HG03521 (cell line): ENCODE measurements at regions not wholly inside any gene's neighbourhood (a gene's known extent, or its start where the extent isn't known, plus 50 kb on each side); places are given as distances from the start of the nearest gene placed in this dataset.
"Not testable (repeated sequence)": the region's sequence is repeated elsewhere in the genome, so short reads cannot be mapped to it uniquely, and the experiment has no call there.

Experiments used
- ATAC-seq: cut with Tn5 transposase; IDR thresholded peaks from one replicate; pipeline ENCODE4 v1.9.1; 2021; ENCODE audit warnings: mild to moderate bottlenecking, moderate library complexity; ENCODE audit not compliant: unreplicated experiment

DNA sequence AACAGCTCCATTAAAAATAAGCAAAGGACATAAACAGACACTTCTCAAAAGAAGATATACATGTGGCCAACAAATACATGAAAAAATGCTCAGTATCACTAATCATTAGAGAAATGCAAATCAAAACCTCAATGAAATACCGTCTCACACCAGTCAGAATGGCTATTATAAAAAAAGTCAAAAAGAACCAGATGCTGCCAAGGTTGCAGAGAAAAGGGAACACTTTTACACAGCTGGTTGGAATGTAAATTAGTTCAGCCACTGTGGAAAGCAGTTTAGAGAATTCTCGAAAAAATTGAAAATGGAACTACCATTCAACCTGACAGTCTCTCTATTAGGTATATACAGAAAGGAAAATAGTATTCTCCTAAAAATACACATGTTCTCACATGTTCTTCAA is 102.4 kb upstream of the FIBIN start:
- no peak for ATAC-seq

DNA sequence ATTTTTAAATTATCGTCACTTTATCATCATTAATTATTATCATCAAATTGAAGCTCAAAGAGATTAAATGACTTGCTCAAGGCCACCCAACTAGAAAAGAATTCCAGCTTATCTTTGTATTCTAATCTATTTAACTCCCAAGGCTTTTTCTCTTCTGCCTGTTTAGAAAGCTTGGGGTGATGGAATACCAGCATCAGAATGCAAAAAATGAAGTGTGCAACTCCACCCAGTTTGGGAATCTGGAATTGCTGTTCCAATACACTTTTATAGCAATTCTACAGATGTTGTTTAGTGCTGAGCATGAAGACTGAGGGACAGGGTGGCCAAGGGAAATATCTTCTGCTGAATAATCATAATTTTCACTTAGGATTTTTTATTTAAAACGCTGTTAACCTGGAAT is 97.2 kb upstream of the FIBIN start:
- no peak for ATAC-seq

DNA sequence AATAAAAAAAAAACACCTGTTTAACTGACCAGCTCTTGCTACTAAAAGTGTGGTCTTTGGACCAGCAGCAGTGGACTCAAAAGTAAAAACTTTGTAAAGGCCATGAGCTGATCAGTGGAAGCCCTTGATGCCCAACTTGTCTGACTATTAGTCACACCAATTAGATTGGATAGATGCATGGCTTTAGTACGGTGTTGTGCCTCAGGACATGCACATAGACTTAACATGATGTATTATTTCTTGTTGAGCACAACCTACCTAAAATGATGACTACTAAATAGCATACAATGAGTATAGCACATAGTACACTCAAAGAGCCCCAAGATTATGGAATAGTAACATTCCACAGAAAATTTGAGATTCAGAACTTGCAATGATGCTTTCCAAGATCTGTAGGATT is 95.1 kb upstream of the FIBIN start:
- ATAC-seq, result no peak

DNA sequence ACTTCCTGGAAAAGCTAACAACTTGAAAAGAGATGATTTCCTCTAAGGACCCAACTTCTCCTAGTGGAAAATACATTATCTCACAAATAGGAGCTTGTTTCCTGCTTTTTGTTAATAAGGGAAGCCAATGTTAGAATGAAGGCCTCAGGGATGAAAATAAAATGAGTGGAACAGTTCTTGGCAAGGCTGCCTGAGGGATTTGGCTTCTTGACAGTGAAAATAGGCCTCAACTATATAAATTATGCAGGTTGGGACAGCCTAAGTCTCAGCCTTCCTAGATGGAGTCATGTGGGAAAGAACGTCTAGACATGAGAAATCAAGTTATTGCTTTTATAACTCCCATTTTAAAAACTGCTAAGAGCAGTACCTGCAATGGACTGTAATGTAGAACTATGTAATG is 92.8 kb upstream of the FIBIN start:
- ATAC-seq, result no peak

DNA sequence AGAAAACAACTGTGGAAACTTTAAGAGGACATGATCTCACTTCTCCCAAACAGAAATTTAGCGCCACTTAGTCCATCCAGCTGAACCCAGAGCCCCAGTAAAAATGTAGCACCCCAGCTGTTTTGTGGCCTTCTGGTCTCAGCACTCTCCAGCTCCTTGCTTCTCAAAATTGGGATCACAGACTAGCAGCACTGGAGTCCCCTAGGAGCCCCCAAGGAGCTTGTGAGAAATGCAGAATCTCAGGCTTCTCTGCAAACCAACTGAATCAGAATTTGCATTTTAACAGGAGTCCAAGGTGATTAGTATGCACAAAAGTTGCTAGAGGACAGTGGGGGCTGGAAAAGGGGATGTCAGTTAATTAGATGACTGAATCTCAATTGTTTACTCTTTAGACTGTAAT is 89.8 kb upstream of the FIBIN start:
- no peak for ATAC-seq

DNA sequence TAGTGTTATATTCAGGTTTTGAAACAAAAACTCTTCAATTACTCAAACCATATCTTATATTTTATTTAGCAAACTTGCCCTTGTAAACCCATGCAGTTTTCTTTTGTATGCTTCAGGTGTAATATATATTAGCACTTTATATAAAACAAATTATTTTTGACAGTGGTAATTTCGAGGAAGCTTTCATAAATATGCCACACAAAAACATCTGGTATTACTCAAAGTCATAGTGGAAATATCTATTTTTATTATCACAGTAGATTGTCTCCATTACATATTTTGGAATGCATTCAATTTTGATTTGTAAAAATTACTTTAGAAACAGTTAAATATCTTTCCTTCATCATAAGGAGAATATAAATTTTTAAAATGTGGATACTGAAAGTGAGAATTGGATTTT is 89.1 kb upstream of the FIBIN start:
- no peak for ATAC-seq

DNA sequence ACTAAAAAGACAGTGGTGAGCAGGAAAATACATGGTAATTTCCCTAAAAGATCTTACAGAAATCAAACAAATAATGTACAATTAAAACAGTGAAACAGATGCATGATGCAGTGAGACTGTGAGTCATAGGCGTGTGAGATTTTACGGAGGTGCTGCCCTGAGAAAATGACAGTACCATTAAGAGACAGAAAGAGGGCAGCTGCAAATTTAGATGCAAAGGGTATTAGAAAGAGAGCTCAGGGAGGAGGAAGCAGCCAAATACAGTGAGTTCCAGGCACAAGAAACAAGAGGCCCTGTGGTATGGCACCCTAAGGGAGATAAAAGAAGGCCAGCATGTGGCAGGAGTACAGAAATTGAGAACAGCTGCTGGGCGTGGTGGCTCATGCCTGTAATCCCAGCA is 88.5 kb upstream of the FIBIN start:
- ATAC-seq, result no peak

DNA sequence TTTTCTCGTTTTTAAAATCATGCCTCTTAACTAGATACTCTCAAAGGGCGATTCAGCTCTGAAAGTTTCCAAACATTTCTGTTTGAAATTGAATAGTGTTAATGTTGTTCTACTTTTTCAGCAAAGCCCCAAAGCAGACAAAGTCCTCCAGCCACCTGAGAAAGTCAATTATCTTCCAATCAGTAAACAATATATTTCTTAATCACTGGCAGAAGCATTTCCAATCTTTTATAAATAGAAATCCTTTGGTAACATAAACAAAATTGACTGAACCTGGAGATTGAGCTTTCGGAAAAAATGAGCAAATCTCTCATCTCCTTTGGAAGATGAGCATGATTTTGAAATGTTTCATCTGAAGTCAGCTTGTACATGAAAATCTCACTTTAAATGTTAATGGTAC is 84.4 kb upstream of the FIBIN start:
- no peak for ATAC-seq

DNA sequence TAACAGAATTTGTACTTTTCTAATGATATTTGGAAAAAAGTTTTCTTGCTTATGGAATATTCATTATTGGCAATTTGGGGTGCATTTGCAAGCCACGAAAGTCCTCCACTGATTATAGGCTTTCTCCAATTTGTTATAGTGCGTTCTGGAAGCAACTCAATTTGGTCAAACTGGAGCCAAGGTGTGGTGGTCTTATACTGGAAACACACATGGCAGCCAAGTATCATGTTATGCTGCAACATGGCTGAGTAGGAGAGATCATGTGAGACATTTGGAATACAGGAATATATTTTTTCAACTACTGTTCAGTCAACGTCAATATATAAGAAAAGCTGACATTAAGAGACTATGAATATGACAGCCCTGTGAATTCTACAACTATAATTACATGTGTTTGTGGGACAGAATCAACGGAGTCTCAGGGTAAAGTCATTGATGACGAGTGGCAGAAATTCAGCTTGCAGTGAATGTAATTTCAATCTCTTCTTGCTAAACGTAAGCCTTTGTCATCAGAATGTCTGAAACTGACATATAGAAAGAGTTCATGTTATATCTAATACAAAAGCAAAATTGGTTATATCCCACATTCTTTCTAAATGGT is 83.8 kb upstream of the FIBIN start:
- no peak for ATAC-seq

DNA sequence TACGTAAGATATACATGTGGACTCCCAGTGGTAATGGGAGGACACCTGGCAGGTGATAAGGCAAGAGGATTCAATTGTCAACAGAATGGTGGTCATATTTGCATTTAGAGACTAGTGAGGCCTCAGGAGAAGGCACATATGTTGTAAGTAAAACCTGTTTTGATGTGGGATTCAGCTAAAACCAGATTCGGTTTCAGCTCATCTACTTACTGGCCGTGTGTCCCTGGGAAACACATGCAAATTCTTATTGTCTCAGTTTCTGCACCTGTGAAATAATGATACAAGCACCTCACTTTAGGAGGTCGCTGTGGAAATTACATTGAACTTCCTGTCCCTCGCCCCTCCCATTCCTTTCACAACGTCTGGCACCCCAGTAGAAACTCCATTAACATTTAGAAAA is 78.9 kb upstream of the FIBIN start:
- peak; percentile 42 for ATAC-seq

DNA sequence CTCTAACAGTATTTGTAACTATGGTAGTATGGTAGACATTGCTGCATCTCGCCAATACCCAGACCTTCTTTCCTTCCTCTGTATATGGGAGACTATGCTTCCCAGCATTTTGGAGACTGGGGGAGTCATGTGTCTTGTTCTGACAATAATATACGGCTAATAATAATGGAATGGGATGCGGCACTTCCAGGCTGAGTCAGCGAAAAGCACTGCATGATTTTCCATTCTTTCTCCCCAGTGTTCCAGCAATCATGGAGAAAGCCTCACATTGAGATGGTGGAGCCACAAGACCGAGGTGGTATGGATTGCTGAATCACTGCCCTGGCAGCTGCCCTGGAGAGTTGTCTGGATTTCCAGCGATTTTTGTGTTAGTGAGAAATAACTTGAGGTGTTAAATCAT is 77.1 kb upstream of the FIBIN start:
- no peak for ATAC-seq

DNA sequence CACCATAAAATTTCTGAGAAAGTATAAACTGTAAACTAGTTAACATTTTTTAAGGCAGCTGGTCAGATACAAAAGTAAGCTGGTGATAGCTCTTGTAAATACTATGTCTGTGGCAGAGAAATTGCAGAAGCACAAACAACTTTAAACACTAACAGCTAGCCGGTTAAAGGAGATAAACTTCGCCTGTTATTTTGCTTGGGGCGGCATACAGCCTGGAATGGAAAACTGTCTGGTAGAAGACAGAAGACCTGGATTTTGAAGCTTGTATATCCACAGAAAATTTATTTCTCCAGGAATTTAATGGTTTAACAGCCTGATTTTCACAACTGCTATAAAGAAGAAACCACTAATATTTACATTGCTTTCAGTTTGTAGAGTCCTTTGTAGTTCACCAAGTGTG is 65.3 kb upstream of the FIBIN start:
- no peak for ATAC-seq

DNA sequence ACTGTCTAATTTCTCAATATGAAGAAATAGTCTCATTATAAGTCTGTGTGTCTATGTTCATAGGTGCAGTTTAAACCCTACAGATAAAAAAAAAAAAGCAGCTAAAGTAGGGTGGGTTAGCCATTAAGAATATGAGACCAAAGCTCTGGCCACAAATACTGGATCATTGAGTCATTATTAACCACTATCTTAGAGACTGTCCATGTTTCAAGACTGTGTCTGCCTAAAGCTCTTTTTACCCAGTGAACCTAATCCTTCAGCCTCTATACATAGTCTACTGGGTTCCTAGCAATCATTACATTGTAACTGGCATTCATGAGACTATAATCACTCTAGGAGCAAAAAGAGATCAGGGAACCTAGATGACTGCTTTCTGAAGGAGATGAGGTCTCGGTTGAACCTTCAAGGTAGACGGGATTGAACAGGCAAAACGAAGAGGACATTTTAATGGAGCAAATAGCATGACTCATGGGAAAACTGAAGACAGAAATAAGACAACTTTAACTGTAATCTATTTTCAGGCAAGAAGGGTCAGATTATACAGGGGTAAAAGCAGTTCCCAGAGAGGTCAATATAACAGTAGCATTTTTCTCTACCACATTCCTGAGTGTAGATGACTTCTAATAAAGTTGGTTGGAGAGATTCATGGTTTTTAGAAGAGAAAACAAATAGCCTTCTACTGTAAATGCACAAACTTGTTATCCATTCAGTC is 64.0 kb upstream of the FIBIN start:
- no peak for ATAC-seq

DNA sequence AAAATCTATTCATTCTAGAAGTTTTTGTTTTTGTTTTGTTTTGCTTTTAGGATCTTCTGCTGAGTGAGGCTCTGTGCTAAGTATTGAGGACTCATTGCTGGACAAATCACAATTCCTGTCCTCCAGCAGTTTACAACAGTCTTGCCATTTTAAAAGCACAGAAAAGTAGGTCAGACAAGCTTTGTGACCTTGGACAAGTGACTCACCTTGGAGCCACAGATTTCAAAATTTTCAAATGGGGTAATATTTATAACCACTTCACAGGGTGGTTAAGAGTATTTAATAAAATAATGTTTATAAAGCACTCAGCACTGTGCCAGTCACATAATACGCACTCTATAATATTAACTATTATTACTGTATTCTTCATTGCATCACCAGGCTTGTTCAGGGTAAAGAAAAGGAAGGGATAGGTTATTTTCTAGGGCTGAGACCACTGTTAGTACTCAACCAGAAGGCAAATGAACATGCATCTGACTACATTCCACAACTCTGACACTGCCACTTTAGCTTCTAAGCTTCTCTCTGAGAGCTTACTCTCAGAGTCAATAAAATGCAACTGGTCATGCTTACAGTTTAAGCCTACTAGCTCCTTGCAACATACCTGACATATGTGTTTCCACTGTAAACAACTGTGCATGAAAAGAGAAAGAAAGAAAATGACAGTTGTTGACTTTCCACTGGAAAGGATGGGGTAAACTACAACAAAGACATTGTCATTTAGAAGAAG is 63.2 kb upstream of the FIBIN start:
- no peak for ATAC-seq

DNA sequence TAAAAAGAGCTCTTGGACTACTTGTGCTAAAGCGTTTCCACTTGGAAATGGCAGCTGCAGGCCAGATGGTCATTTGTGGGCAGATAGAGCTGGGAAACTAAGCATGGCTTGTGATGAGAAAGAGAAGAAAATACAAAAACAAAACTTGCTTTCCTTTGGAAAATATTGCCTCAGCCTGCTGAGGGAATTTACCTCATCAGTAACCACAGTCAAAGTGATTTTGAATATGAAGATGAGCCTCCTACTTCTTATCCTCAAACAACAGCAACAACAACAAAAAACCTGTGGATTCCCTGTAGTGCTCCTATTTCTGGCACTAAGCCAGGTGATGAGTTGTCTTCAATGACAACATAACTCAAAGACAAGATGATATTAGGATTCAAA is 62.7 kb upstream of the FIBIN start:
- ATAC-seq, result no peak

DNA sequence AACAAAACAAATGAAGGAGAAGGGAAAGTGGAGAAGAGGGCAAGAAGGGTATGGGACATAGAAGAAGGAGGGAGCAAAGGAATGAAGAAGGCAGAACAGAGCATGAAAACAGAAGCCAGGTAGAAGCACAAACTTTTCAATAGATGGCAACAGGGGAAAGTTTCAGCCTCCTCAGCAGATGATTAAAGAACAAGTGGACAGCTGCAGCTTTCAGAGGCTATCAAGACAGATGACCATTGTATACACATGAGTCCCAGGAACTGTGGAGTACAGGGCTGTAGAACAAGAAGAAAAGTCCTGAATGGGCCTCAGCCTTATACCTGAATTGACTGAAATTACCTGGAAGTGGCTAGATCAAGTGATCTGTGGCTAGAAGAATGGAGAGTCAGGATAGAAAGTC is 62.0 kb upstream of the FIBIN start:
- no peak for ATAC-seq

DNA sequence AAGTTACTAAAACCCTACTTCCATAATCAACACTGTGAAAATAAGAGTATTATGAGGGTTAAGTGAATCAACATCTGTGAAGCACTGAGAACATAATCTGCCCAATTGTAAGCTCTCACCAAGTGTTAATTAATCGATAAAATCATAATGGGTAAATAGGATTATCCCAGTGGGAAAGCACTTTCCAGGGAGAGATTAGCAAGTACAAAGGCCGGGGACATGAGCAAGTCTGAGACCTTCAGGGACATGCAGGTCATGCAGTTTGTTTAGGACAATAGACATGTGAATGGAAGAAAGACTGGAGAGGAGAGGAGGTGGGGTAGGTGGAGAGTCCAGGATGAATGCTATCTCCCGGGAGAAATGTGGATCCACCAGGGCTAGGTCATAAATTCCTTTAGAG is 57.8 kb upstream of the FIBIN start:
- ATAC-seq, result no peak

DNA sequence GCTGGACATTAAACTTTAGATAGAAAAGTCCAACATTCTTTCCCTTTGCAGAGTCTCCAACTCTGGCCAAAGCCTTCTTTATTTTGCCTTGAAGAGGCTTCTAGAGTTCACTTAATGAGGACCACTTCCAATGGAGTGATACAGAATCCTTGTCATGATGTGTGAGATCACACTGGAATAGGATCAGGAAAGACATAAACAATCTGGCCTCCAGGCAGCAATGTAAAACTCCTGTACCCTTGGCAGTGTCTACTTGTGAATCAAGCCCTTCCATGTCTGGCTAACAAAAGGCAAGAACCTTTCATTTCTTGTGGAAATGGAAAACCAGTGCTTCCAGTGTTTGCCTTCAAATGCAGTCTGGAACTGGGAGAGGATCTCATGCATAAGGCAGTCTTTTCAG is 56.5 kb upstream of the FIBIN start:
- ATAC-seq, result no peak

DNA sequence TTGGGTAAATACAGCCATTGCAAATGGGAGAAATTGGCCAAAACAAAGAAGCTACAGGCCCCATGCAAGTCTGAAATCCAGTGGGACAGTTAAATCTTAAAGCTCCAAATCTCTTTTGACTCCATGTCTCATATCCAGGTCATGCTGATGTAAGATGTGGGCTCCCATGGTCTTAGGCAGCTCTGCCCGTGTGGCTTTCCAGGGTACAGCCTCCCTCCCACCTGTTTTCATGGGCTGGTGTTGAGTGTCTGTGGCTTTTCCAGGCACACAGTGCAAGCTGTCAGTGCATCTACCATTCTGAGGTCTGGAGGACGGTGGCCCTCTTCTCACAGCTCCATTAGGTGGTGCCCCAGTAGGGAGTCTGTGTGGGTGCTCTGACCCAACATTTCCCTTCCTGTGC is 53.4 kb upstream of the FIBIN start:
- ATAC-seq, result not testable (repeated sequence)

DNA sequence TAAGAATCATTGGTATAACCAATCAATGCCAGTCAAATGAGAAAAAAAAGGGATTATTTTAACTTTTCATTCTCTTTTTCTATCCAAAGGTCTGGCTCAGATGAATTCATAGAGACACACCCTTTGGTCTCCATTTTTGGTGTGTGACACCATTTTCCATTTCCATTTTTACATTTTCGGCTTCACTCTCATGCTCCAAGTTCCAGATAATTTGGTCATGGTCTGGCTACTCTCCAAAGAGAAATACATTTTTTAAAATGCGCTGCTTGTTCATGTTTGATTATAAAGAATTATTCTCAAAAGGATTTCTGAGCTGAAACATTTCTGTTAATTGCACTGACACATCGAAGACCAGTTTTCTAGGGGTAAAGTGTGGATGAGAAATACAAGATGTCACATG is 51.6 kb upstream of the FIBIN start:
- no peak for ATAC-seq

DNA sequence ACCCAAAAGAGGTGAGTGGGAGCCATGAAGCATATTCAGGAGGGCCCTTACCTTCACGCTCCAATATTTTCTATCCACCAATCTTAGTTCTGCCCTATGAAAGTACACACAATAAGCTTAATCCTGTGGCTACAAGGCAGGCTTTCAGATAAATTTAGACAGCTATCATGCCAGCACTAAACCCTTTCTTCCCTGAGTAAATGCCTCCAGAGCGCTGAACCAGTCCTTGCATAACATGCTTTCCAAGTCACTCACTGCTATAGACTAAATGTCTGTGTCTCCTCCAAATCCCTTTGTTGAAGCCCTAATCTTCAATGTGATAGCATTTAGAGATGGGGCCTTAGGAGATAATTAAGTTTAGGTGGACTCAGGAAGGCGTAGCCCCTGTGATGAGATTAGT is 50.3 kb upstream of the FIBIN start:
- ATAC-seq, result no peak
